GM23338 (cell line): ENCODE measurements at regions not wholly inside any gene's neighbourhood (a gene's known extent, or its start where the extent isn't known, plus 50 kb on each side); places are given as distances from the start of the nearest gene placed in this dataset.

Source experiments
- CREB1 ChIP-seq: fragments of 250-450 bp; sonication (Bioruptor Pico); IDR thresholded peaks from 2 replicates; pipeline ENCODE4 v1.5.0; 2020; ENCODE audit warnings: low read depth, mild to moderate bottlenecking, moderate library complexity
- EZH2 ChIP-seq: fragments of 200-600 bp; sonication (generic); IDR thresholded peaks from one replicate; pipeline ENCODE4 v1.8.0; 2017; ENCODE audit warnings: antibody characterized with exemption, mild to moderate bottlenecking, low read depth; ENCODE audit not compliant: unreplicated experiment
- EZH2phosphoT487 ChIP-seq: fragments of 200-600 bp; sonication (generic); IDR thresholded peaks from one replicate; pipeline ENCODE4 v1.8.1; 2018; ENCODE audit warnings: antibody characterized with exemption; ENCODE audit not compliant: unreplicated experiment
- JUNB ChIP-seq: IDR thresholded peaks from one replicate; pipeline ENCODE4 v1.6.1; 2016; ENCODE audit warnings: antibody characterized with exemption; ENCODE audit not compliant: unreplicated experiment
- NANOG ChIP-seq: IDR thresholded peaks from 2 replicates; pipeline ENCODE4 v1.6.1; 2016; ENCODE audit warnings: antibody characterized with exemption, borderline replicate concordance
- POLR2AphosphoS5 ChIP-seq: IDR thresholded peaks from 2 replicates; pipeline ENCODE4 v1.6.1; 2016; ENCODE audit warnings: antibody characterized with exemption, low read depth
- STAT1 ChIP-seq: IDR thresholded peaks from one replicate; pipeline ENCODE4 v1.6.1; 2016; ENCODE audit warnings: antibody characterized with exemption; ENCODE audit not compliant: unreplicated experiment
- ZNF331 ChIP-seq: fragments of 250-450 bp; sonication (Bioruptor Pico); IDR thresholded peaks from 2 replicates; pipeline ENCODE4 v1.5.0; 2020; ENCODE audit warnings: low read depth, mild to moderate bottlenecking, moderate library complexity
- TF ChIP-seq, protein P1 (sequence below), 2 experiments: fragments of 200-600 bp in 1 of 2; sonication (generic) in 1 of 2; conservative IDR thresholded peaks; 2 replicates each; pipeline versions ENCODE4 v1.5.1 to v1.6.1; 2016 to 2017; ENCODE audit warnings: antibody characterized with exemption in 2 of 2, low read depth in 2 of 2, mild to moderate bottlenecking in 2 of 2, moderate library complexity in 1 of 2
- TF ChIP-seq, protein P2 (sequence below): IDR thresholded peaks from one replicate; pipeline ENCODE4 v1.6.1; 2018; ENCODE audit warnings: antibody characterized with exemption; ENCODE audit not compliant: unreplicated experiment
- TF ChIP-seq, protein P3 (sequence below): IDR thresholded peaks from 2 replicates; pipeline ENCODE4 v1.6.1; 2016; ENCODE audit warnings: antibody characterized with exemption

DNA sequence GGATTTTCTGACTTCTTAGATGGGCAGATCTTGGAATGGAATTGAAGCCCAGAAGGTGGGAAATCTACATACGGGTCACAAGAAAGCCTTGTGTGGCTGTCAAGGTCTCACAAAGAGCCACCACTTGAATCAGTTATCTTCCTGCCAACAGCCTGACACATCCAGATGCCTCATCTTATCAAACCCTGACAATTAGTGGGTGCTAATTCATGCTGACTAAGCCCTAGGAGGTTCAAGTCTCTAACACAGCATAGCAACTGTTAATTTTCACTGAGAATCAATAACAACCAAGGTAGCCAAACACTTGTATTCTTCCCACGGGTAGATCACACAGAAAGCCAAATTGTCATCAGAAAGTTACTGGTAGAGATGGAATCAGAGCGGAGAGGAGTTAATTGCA, 222.2 kb downstream of the TMEM167A start:
- TF ChIP-seq, protein P1, sequence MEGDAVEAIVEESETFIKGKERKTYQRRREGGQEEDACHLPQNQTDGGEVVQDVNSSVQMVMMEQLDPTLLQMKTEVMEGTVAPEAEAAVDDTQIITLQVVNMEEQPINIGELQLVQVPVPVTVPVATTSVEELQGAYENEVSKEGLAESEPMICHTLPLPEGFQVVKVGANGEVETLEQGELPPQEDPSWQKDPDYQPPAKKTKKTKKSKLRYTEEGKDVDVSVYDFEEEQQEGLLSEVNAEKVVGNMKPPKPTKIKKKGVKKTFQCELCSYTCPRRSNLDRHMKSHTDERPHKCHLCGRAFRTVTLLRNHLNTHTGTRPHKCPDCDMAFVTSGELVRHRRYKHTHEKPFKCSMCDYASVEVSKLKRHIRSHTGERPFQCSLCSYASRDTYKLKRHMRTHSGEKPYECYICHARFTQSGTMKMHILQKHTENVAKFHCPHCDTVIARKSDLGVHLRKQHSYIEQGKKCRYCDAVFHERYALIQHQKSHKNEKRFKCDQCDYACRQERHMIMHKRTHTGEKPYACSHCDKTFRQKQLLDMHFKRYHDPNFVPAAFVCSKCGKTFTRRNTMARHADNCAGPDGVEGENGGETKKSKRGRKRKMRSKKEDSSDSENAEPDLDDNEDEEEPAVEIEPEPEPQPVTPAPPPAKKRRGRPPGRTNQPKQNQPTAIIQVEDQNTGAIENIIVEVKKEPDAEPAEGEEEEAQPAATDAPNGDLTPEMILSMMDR (conservative IDR thresholded peaks at IDR 0.05; ENCODE audit: low read depth in 2 of 2), result no peak
- no peak for TF ChIP-seq CREB1 (CRISPR knock-in tag)
- no peak for TF ChIP-seq EZH2
- TF ChIP-seq, protein P2, sequence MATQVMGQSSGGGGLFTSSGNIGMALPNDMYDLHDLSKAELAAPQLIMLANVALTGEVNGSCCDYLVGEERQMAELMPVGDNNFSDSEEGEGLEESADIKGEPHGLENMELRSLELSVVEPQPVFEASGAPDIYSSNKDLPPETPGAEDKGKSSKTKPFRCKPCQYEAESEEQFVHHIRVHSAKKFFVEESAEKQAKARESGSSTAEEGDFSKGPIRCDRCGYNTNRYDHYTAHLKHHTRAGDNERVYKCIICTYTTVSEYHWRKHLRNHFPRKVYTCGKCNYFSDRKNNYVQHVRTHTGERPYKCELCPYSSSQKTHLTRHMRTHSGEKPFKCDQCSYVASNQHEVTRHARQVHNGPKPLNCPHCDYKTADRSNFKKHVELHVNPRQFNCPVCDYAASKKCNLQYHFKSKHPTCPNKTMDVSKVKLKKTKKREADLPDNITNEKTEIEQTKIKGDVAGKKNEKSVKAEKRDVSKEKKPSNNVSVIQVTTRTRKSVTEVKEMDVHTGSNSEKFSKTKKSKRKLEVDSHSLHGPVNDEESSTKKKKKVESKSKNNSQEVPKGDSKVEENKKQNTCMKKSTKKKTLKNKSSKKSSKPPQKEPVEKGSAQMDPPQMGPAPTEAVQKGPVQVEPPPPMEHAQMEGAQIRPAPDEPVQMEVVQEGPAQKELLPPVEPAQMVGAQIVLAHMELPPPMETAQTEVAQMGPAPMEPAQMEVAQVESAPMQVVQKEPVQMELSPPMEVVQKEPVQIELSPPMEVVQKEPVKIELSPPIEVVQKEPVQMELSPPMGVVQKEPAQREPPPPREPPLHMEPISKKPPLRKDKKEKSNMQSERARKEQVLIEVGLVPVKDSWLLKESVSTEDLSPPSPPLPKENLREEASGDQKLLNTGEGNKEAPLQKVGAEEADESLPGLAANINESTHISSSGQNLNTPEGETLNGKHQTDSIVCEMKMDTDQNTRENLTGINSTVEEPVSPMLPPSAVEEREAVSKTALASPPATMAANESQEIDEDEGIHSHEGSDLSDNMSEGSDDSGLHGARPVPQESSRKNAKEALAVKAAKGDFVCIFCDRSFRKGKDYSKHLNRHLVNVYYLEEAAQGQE, result no peak
- TF ChIP-seq JUNB, result no peak
- no peak for TF ChIP-seq POLR2AphosphoS5
- TF ChIP-seq EZH2phosphoT487, result no peak
- no peak for TF ChIP-seq ZNF331 (CRISPR knock-in tag)
- TF ChIP-seq, protein P3, sequence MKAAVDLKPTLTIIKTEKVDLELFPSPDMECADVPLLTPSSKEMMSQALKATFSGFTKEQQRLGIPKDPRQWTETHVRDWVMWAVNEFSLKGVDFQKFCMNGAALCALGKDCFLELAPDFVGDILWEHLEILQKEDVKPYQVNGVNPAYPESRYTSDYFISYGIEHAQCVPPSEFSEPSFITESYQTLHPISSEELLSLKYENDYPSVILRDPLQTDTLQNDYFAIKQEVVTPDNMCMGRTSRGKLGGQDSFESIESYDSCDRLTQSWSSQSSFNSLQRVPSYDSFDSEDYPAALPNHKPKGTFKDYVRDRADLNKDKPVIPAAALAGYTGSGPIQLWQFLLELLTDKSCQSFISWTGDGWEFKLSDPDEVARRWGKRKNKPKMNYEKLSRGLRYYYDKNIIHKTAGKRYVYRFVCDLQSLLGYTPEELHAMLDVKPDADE, result no peak
- no peak for TF ChIP-seq STAT1
- no peak for TF ChIP-seq NANOG
